ENCODE measurements at regions not wholly inside any gene's neighbourhood (a gene's known extent, or its start where the extent isn't known, plus 50 kb on each side); places are given as distances from the start of the nearest gene placed in this dataset.
"Not testable (repeated sequence)": the region's sequence is repeated elsewhere in the genome, so short reads cannot be mapped to it uniquely, and the experiment has no call there.

DNA sequence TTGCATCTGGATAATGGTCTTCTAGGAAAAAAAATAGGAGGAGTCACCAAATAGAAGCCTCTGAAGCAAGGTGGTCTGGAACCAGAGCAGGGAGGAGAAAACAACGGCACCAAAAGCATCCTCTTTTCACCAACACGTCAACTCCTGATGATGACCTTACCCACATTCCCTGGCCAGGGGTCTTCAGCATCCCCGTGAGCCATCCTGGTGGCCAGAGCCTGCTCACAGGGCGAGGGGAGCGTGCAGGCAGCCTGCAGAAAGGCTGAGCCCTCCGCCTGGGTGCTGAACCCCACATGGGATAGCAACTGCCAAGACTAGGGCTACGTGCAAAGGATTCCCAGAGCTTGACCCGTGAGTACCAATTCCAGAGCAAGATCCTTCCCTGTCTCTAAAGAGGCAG, 191.0 kb downstream of the NDUFA10 start:
- no peak for DNase-seq (ENCODE audit: low read depth in 4 of 4, low spot score in 3 of 4)

GRCh38 chr2:239833269-239834109, 191.7 kb downstream of the NDUFA10 start:
- DNase-seq (ENCODE audit: low read depth in 4 of 4, low spot score in 3 of 4) = no peak

DNA sequence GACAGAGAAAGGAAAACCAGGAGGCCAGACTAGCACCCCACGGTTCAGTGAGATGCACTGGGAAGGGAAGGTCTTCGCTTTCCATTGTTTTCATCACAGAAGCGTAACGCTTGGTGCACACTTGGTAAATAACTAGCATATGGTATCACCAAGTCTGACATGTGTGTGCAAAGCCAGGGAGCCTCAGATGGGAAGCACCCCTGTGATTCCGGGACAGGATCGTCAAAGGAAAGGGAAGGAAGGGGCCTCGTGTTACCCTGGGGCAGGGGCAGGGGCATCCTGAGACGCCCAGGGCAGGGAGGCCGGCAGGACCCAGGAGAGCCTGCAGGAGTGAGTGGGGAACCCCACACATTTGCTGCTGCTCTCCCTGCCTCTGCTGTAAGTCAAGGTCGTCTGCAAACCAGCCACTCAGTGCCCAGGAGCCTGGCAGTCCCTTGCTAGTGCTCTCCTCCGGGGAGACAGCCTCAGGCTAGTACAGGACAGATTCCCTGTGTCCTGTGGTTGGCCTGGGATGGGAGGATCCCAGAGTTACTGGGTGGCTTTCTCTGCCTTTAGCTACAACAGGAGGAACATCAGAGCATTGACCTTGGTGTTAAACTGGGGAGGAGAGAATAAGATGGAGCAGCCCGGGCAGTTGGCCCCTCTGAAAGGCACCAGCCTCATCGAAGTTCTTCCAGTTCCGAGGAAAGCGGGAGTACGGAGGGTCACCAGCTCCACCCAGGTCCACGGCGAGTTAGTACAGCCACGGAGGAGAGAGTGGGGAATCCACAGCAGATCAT, 192.5 kb downstream of the NDUFA10 start:
- no peak for DNase-seq (ENCODE audit: low read depth in 4 of 4, low spot score in 3 of 4)

DNA sequence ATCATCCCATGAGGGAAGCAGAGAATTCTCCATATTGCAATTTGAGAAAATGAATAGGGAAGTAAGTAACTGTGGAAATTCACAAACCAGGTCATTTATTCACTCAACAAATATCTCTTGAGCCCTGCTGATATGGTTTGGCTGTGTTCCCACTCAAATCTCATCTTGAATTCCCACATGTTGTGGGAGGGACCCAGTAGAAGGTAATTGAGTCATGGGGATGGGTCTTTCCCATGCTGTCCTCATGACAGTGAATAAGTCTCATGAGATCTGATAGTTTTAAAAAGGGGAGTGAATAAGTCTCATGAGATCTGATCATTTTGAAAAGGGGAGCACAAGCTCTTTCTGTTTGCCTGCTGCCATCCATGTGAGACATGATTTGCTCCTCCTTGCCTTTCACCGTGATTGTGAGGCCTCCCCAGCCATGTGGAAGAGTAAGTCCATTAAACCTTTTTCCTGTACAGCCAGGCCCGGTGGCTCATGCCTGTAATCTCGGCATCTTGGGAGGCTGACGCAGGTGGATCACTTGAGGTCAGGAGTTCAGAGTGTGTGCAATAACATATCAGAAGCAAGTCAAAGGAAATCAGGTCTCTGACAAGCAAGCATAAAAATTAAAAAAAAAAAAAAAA, 193.2 kb downstream of the NDUFA10 start:
- no peak for DNase-seq (ENCODE audit: low read depth in 4 of 4, low spot score in 3 of 4)

- DNase-seq (ENCODE audit: low read depth in 4 of 4, low spot score in 3 of 4) = no peak
Observed at GRCh38 chr2:239831001-239831731, 194.0 kb downstream of the NDUFA10 start.

- DNase-seq (ENCODE audit: low read depth in 4 of 4, low spot score in 3 of 4) = no peak
Observed at GRCh38 chr2:239830121-239831000, 194.8 kb downstream of the NDUFA10 start.

DNA sequence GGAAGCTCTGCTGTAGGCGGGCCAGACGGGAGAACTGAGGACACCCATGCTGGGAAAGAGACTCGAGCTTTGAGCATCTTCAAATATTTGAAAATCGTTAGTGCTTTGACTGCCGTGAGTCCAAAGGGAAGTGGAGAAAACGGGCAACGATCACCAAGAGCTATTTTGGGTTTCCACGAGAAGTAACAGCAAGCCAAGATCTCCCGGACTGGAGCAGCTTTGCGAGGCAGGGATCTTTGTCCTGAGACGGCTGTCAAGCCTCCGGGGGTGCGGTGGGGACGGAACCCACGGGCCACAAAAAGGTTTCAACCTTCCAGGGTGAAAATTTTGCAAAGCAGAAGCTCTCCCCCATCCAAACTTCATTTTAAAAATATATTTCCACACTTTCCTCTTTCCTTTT, 195.8 kb downstream of the NDUFA10 start:
- no peak for DNase-seq (ENCODE audit: low read depth in 4 of 4, low spot score in 3 of 4)

GRCh38 chr2:239828973-239829275, 196.2 kb downstream of the NDUFA10 start:
- DNase-seq (ENCODE audit: low read depth in 4 of 4, low spot score in 3 of 4) = not testable (repeated sequence)

- DNase-seq (ENCODE audit: low read depth in 4 of 4, low spot score in 3 of 4) = no peak
Observed at GRCh38 chr2:239828192-239828972, 196.8 kb downstream of the NDUFA10 start.

- DNase-seq (ENCODE audit: low read depth in 4 of 4, low spot score in 3 of 4) = no peak
Observed at GRCh38 chr2:239827523-239827890, 197.6 kb downstream of the NDUFA10 start.

GRCh38 chr2:239826786-239827522, 198.2 kb downstream of the NDUFA10 start:
- DNase-seq (ENCODE audit: low read depth in 4 of 4, low spot score in 3 of 4) = no peak

- DNase-seq (ENCODE audit: low read depth in 4 of 4, low spot score in 3 of 4) = no peak
Observed at GRCh38 chr2:239826376-239826775, 198.8 kb downstream of the NDUFA10 start.

- DNase-seq (ENCODE audit: low read depth in 4 of 4, low spot score in 3 of 4) = no peak
Observed at GRCh38 chr2:239825705-239825979, 199.5 kb downstream of the NDUFA10 start.

DNA sequence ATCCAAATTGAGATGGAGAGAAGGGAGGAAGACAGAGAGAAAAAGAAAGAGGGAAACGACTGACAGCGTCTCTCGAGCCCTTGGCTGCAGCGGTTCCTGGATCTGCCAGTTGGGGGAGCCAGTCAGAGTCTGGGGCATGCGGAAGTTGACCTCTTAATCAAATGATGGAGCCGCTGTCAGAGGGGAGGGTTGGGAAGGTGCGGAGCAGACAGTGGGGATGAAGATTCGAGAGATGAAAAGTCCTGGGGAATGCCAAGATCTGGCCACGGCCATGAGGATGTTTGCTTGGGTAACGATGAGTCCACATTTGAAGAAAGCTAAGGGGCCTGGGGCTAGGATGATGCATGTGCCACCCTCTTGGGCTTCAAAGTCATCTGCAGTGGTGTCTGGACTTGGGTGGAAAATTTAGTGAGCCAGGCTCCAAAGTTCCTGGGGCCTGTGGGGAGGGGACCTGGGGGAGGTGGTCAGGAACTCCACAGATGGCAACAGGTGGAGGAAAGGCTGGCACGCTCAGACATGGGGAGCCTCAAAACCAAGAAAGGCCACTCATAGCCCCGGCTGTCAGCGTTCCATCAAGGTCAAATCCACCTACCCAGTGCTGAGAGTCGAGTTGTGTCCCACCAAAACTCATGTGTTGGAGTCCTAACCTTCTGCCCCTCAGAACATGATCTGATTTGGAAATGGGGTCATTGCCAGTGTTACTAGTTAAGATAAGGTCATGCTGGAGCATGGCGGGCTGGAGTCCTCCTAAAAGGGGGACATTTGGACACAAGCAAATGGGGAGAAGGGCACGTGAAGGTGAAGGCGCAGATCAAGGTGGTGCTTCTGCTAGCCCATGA, 200.1 kb downstream of the NDUFA10 start:
- DNase-seq (ENCODE audit: low read depth in 4 of 4, low spot score in 3 of 4) = no peak

GRCh38 chr2:239824046-239824694, 201.0 kb downstream of the NDUFA10 start:
- peak in 2 of 4 donors; percentile 49 to 52 for DNase-seq (ENCODE audit: low read depth in 4 of 4, low spot score in 3 of 4)

DNA sequence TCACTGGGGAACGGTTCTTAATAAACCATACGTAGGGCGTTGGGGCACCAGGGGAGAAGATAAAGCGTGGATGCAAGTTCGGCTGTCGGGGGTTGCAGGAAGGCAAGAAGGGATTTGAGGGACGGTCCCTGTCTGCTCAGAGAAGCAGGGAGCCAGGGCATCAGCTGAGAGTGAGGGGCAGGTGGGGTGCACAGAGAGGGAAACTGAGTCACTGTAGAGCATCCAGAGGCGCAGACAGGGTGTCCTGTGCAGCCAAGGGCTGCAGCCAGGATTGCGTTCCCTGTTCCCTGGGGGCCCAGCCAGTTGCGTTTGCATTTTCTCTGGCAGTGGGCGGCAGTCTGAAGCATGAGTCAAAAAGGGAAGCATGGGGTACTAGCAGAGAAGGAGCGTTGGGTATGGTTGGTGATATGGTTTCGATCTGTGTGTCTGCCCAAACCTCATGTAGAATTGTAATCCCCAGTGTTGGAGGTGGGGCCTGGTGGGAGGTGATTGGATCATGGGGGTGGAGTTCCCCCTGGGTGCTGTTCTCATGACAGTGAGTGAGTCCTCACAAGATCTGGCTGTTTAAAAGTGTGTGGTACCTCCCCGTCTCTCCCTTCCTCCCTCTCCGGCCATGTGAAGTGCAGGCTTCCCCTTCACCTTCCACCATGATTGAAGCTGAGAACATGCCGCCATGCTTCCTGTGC, 202.9 kb downstream of the NDUFA10 start:
- no peak for DNase-seq (ENCODE audit: low read depth in 4 of 4, low spot score in 3 of 4)

DNA sequence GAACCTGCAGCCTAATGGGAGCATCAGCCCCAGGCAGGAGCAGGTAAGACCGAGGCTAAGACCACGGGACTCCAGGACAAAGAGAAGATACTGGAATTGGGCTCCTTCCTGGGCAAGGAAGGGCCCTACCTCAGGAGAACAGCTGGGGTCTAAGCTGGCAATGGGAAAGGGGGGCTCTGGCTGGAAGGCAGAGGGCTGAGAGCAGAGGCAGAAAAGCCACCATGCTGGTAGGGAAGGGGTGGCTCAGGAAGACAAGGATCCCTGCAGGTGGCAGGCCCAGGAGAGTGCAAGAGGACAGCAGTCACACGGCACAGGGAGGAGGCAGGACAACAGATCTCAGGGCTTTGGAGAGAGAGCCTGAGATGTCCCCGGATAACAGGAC, 203.5 kb downstream of the NDUFA10 start:
- no peak for DNase-seq (ENCODE audit: low read depth in 4 of 4, low spot score in 3 of 4)

Measured in left renal pelvis (tissue), 4 donors.